SKM-1 (cell line): ENCODE measurements at regions not wholly inside any gene's neighbourhood (a gene's known extent, or its start where the extent isn't known, plus 50 kb on each side); places are given as distances from the start of the nearest gene placed in this dataset.

ENCODE experiments used
- DNase-seq: peaks from one replicate; lab custom pipeline; 2025; ENCODE audit not compliant: unreplicated experiment; lab: John Stamatoyannopoulos, UW

DNA sequence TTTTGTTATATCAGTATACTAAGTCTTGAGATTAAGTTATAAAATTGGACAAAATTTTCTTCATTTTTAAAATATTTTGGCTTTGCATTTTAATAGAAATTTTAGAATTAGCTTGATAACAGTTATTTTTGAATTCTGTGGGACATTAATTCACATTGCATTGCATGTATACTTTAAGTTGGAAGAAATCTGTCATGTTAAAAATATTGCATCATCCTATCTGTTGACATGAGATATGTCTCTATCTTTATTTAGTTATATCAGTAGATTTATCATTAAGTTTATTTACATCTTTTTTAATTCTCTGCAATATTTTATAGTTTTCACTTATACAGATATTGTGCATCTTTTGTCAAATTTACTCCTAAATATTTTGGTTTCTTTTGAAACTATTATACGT, 904.6 kb upstream of the NR2F2 start:
- DNase-seq = no peak

DNA sequence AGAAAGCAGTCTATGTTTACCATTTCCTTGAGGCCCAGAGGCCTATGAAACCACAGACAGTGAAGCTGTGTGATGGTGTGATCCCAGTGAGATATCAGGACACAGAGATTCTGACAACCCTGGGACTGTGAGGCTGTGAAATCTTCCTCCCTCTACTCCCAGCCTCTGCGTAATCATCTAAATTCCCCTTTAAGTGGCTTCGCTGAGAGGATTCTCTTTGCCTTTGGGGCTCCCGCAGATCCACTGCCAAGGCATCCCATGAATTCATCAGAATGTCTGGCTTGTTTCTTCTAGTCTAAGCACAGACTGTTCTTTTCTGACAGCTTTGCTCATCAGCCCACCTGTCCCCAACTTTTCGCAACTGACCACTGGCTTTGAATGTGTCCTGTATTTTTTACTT, 901.2 kb upstream of the NR2F2 start:
- no peak for DNase-seq

DNA sequence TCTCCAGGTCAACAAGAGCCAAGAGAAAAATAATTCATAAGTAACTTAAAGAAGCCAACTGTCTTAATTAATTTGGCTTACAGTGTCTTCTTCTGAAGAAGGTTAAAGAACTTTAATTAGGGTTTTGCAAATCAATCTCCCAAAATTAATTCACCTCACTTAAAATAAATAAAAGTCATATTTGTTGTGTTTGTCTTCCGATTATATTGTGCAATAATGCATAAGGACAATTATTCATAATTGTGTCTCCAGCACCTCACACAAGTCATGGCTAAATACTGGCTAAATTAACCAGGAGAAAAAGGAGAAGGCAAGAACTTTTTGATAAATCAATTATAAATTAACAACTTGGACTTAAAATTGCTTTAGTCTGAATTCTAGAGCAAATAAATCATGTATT, 899.0 kb upstream of the NR2F2 start:
- DNase-seq = no peak

DNA sequence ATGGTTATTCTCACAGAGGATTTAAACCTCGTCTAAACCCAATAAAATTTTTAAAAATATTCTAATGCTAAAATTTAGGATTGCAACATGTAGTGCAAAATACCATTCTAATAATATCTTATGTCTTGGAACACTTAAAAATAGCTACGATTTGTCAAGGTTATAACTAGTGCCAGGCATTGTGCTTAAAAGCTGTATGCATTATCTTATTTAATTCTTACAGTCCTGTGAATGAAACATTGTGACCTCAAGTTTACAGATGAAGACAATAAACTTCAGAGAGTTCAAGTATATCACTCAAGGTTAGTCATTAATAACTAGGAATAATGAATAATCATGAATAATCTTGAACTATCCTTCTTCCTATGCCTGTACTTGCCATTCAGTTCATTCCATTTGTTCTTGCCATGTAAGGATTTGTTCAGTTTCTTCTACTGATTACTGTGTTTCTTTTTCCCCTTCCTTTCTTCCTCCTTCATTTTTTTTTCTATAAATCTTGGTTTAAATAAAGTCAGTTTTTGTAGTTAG, 897.6 kb upstream of the NR2F2 start:
- no peak for DNase-seq

DNA sequence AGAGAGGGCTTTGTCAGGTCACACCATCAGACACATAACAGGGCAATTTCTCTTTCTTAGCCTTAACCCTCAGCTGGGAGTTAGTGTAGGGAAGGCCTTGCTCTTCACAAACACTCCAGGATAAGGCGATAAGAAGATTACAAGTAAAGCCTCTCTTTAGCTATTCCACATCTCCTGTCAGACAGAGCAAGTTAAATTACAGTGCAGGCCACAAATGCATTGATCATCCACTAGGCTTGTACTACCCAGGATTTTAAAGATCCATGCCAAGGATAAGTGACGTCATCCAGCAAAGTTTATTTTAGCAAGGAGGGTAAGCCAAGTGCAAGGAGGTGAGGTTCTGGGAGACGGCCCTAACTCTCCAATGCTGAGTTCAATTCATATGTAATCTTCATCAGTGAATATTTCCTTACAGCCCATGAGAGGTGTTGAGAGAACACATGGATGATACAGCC, 890.6 kb upstream of the NR2F2 start:
- DNase-seq = no peak

DNA sequence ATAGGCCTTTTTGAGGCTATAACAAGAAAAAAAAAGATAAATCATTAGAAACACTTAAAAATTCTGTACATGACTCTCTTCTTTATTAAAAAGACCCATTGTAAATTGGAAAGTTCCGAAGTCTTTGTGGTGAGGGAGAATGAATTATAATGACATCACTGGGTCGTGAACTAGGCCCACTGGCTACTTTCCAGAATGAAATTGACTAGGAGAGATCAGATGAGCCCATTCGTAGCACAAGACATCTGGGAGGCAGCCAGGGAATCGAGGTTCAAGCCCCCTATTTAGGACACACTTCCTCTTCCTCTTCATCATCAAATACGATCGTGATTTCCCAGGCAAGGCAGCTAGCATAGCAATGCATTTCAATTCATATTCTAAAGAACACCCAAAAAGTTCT, 889.8 kb upstream of the NR2F2 start:
- no peak for DNase-seq

DNA sequence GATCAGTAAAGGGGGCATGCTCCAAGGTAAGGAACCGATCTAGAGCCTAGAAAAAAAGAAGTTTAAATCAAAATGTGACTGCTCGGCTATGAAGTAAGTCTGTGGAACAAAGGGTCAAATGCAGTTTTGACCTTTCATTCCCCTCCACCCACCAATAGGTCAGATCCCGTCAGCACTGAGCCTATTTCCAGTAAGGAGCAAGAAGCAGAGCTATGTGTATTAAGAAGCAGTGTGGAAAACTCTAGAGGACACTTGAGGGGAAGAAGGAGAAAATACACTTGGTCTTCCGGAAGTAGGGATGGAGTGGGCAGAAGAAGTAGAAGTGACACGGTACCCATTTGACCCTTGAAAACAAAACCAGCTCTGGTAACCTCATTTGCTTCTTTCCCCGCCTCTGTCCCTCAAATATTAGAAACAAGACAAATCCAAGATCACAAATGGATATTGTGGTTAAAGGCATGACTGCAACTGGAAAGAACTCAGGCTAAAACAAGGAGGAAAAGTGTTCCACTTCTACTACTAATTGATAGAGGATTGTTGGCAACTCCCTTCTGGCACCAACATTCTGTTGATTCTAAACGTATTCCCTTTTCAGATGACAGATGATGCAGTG, 888.3 kb upstream of the NR2F2 start:
- DNase-seq = no peak

DNA sequence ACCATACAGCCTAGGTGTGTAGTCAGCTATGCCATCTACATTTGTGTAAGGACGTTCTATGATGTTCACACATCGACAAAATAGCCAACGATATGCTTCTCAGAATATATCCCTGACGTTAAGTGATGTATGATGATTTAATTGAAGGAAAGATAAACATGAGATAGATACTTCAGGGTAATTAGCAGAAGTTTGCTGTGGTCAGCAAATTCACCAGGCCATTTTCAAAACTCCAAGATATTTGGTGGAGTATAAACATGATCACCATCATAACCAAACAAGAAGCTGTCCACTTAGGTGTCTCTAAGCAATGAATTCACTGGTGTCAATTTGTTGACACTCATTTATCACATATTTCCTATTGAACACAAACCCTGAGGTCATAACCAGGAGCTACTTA, 885.6 kb upstream of the NR2F2 start:
- no peak for DNase-seq

DNA sequence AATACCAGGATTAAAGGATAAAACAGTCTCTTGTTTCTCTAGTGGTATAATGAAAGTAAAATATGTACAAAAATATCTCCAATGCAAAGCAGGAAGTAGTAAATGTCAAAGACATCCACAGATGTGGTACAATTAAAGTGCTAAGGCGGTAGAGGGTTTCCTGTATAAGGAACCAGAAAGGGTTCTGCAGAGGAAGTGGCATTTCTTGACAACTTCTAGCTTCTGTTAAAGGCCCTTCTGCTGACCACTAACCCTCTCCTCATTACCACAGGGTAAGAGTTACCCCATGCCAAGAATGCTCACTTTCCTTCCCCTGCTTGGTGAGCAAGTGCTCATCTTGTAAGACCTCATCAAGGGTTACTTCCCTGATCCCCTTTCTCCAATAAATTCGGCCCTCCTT, 883.6 kb upstream of the NR2F2 start:
- peak; percentile 32 for DNase-seq

DNA sequence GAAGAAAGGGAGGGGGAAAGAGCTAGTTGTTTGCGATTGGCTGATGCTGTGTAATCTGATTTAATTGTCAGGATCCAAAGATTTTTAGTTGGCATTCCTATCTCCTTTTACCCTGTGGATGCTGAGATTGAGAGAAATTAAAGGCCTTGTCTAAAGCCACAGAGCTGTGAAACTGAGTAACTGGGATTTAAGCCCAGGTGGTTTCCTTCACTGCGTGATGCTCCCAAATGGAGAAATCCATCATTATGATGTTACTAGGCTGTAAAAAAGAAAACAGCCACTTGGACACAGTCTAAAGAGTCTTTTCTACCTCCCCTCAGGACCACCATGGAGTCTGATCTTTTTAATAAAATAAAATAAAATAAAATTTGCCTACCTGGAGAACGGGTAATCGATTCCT, 883.0 kb upstream of the NR2F2 start:
- DNase-seq = no peak

DNA sequence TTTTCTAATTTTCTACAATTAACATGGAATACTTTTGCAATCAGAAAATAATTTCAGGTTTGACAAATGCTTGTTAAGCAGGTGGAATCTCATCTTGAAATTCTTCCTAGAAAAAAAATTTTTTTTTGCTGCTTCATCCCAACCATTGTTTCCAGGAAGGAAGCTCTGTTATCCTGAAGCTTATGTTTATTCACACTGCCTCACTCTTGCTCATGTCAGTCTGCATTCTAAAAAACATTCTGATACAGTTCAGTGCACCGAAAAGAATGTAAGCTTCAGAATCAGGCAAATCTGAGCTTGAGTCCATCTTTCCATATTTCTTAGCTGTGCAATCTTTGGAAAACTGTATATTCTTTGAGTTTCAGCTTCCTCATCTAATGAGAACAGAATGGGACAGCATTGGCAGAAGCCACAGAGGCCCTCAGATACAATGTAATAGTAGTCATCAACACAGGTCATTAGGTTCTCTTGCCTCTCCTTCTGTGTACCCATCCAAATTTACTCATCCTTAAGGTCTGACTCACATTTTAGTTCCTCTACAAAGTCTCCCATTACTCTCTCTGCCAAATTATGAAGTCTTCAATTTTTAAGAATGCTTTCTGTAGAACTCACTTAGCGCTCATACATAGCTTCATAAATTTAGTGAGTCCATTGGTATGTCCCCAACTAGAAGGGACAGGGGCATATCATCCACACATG, 881.8 kb upstream of the NR2F2 start:
- DNase-seq = no peak

DNA sequence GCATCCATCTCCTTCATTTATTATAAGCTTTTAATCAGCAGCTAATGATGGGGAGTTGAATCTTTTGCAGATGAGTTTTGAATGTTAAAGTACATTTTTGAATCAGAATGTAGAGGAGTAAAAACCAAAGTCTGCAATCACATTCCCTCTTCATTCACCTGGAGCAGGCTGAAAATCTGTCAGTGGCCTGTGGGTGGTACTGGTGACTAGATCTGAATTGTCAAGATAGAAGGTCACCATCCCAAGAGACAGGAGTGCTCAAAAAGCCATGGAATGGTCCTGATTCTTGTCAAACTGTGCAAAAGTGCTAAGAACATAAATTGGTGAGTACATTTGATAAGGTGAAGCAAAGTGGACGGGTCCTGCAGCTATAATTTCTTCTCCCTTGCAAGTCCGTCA, 881.3 kb upstream of the NR2F2 start:
- no peak for DNase-seq

DNA sequence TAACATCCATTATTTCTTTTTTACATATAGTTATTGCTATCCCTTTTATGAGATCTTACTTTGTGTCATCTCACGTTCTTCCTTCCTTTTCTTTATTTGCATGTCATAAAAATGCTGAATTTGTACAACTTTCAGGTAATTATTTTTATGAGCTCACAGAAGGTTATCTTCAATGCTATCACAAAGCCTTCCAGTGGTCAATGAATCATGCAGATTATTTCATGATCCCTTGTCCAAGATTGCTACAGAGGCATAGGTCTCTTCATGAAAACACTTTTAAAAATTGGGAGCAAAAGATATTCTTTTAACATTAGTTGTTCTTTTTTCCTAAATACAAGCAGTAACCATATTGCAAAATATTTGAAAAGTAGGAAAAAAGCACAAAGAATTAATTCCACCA, 880.1 kb upstream of the NR2F2 start:
- no peak for DNase-seq

DNA sequence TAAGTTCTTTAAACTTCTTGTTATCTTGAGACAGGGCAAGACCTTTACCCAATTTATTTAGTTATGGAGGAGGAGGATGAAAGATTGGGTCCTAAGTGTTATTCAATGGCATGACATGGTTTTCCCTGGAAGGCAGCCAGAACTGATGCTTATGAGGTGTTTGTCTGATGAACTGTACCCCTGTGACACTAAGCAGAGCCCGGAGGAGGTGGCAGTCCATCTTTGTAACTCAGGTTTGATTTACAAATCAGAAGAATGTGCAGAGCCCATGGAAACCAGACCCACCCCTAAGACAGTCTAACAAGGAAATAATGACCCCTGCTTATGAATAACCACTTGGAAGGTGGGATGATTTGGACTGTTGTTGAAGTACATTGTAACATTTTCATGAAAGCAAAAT, 878.6 kb upstream of the NR2F2 start:
- no peak for DNase-seq

DNA sequence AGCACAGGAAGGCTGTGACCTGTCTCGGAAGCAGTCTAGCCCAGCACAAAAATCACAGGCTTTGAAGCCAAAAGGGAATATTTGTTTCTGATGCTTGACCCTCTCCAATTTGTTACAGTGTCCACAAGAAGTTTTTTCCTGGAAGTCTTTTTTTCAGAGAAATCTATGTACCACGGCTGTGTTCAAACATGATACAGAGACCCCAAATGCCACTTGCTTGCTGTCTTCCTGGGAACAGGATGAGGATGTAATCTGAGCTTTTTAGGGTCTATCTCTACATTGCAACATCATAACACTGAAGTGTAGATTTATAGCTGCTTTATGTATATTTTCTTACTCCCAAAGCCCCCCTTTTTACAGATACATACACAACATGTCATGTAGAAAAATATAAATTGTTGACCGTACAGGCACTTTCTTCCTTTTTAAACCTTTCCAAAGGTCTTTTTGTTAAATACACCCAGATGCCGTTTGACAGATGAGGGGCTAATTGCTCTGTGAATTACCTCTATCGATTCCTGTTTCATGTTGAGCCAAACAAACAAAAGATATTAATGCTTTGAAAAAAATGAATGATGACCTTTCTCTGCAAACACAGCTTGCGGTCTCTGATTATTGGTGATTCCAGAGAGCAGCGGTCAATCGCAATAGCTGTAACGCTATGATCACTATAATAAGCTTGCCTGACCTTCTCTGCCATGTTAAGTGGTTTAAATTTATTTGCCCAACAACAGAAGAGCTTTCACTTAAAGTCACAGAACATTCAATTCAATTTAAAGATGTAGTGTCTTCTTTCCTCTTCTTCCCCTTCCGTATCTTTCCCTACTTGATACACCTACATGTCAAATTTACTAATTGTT, 875.9 kb upstream of the NR2F2 start:
- no peak for DNase-seq

DNA sequence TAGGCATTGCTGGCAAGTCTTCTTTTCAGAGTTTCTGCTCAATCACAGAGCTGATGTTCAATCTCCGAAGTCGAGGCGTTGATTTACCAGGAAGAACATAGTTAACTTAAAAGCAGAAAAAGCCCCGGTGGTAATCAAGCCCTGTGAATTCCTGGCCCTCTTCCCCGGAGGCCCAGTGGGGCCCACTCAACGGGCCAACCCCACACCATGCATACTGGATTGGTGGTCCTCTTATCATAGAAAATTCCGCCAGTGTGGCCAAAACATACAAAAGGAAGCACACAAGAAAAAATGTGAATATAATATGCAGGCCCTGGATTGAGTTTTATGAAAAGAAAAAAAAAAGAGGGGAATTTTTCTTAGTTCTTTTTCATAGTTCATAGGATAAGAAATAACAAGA, 873.0 kb upstream of the NR2F2 start:
- no peak for DNase-seq

DNA sequence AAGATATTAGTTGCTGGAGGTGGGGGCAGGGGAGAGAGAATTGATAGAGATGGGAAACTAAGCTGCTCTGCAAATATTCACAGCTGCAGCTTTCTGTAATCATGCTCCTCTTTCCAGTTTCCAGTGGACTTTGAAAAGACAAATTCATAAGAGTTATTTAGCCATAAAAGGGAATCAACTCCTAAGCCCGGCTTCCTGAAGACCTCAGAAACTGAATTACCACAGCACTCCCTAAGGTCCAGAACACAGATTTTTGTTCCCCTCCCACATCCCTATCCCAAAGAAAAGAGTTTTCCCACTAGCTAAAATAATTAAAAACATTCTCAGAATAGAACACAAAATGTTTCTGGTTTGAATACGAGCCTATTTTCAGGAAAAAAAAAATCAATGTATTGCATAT, 871.8 kb upstream of the NR2F2 start:
- DNase-seq = no peak

DNA sequence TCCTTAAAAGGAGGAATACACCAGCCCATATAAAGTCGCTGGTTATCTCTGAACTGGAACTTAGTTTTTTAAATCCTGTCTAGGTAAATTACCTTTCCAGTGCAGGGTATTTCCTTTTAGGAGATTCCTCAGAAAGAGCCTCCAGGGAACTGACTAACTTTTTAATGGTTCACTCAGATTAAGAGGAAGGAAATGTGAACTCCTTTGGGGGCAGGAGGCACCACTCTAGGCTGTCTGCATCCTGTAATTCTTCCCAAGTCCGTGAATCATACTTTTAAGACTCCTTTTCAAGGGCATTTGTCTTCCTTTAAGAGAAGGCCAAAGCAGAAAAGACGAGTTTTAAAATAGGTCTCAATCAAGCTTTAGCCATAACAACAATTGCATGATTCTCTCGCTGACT, 871.2 kb upstream of the NR2F2 start:
- DNase-seq = no peak

DNA sequence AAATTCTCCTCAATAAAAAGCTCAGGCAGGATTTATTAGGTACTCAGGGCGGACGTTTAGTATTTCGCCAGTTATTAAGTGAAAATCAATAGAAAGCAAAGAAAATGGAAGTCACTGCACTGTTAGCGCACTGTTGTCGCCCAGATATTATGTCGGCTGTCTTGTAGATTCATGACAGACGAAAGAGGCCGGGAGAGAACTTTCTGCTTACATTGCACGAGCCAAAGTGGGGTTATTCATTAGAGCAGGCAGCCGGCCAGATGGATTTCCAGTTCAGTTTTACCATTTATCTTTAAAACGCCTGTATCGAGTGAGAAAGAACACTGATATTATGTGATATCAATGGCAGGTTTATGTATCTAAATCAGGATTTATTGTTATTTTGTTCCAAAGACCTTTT, 866.0 kb upstream of the NR2F2 start:
- no peak for DNase-seq

DNA sequence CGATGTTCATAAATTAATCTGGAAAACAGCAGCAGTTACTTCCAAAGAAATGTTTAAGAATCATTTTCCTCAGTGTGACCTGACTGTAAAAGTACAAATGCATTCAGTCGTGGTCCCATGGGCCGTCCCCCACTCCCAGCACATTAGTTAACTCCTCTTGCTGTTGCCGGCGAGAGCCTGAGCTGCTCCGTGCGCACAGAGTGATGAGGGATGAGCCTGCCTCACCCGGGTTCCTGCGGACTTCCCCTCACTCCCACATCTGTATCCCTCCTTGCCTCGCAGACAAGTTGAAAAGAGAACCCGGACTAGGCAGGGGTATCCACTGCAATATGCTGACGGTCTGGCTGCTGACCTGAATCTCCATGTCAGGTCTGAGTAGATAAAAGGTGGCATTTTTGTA, 861.7 kb upstream of the NR2F2 start:
- DNase-seq = no peak

DNA sequence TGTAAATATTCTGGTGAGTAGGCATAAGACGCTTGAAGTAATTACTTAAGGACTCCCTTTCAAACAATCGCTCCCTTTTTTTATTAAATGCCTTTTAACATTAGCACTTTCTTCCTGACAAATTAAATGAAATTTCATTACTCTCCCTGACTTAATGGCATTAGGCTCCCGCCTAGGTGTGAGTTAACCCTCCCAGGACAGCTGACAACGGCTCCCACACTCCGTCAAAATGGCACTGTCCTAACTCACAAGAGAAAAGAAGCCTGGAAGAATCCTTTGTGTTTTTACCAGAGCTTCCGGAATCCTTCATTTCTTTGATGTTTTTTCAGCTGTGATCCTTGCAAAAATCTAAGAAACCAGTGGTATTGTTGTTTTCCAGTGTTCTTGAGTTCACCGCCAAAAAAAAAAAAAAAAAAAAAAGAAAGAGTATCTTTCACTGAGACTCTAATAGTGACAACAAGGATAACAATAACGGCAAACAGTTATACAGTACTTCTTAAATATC, 861.0 kb upstream of the NR2F2 start:
- no peak for DNase-seq

DNA sequence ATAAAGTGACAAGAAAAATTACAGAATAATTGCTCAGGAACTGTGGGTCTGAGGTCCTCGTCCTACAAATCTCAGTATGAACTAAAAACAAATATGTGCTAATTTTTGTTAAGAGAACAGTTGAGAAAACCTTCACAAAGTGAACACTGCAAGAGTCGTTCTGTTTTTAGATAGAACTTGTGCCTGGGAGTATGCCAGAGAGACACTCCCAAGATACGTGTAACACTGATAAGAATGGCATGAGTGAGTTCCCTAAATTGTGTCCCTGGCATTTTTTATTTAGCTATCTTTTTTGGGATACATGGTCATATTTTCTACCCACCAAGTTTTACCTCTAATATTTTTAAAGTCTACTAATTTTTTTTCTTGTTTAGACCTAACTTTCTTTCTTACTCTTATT, 860.0 kb upstream of the NR2F2 start:
- DNase-seq = no peak
